SK-N-MC (cell line): ENCODE measurements at regions not wholly inside any gene's neighbourhood (a gene's known extent, or its start where the extent isn't known, plus 50 kb on each side); places are given as distances from the start of the nearest gene placed in this dataset.

Experiments used
- EZH2 ChIP-seq: fragments of 200-600 bp; sonication (generic); IDR thresholded peaks from one replicate; pipeline ENCODE4 v1.6.1; 2017; ENCODE audit warnings: antibody characterized with exemption
- FOXP2 ChIP-seq: optimal IDR thresholded peaks from 2 replicates; pipeline ENCODE3; 2011; ENCODE audit warnings: mild to moderate bottlenecking, moderate library complexity; ENCODE audit not compliant: insufficient read depth; ENCODE audit errors: extremely low read length, control extremely low read depth
- POLR2AphosphoS5 ChIP-seq: IDR thresholded peaks from 2 replicates; pipeline ENCODE4 v1.6.1; 2012; ENCODE audit warnings: mild to moderate bottlenecking, low read depth, low read length, borderline replicate concordance

- no peak for TF ChIP-seq EZH2
- no peak for TF ChIP-seq POLR2AphosphoS5
- no peak for TF ChIP-seq FOXP2
Observed at GRCh38 chr6:140537834-140538705, 1163.6 kb upstream of the CITED2 start.
